Astrocyte of the cerebellum (primary cell): ENCODE measurements at regions not wholly inside any gene's neighbourhood (a gene's known extent, or its start where the extent isn't known, plus 50 kb on each side); places are given as distances from the start of the nearest gene placed in this dataset.

Experiments used
- DNase-seq: peaks from one replicate; pipeline ENCODE4 v3.0.0-alpha.2; 2011; ENCODE audit warnings: low read depth
- H3K4me3 ChIP-seq: 2 replicates; pipeline ENCODE4 v1.5.1; 2011; ENCODE audit warnings: mild to moderate bottlenecking, low read depth, low read length, moderate library complexity
- CTCF ChIP-seq: IDR thresholded peaks from 2 replicates; pipeline ENCODE4 v1.5.1; 2012; ENCODE audit warnings: low read length, low read depth, moderate library complexity, mild to moderate bottlenecking; ENCODE audit errors: missing control alignments
- in situ Hi-C: cut with HindIII; loops from 2 replicates; pipeline ENCODE4 v1.10.0; 2017; ENCODE audit warnings: low sequenced_read_pairs

- in situ Hi-C loops = no loop called here
- H3K4me3 ChIP-seq = no peak overlapping the region
- no peak for TF ChIP-seq CTCF
- DNase-seq = no peak
Observed at GRCh38 chr10:118145256-118145655, 98.5 kb upstream of the RAB11FIP2 start.

- H3K4me3 ChIP-seq = no peak overlapping the region
- in situ Hi-C loops = no loop called here
- no peak for TF ChIP-seq CTCF
- no peak for DNase-seq
Observed at GRCh38 chr10:118141471-118141870, 94.7 kb upstream of the RAB11FIP2 start.

- no peak for TF ChIP-seq CTCF
- DNase-seq = no peak
- in situ Hi-C loops = no loop called here
- no peak overlapping the region for H3K4me3 ChIP-seq
Observed at GRCh38 chr10:118139321-118139720, 92.6 kb upstream of the RAB11FIP2 start.

GRCh38 chr10:118128675-118129074 lies 81.9 kb upstream of the RAB11FIP2 start:
- TF ChIP-seq CTCF = no peak
- H3K4me3 ChIP-seq = no peak overlapping the region
- no peak for DNase-seq
- in situ Hi-C loops = no loop called here

GRCh38 chr10:118118716-118119115 lies 72.0 kb upstream of the RAB11FIP2 start:
- no peak for DNase-seq
- H3K4me3 ChIP-seq = no peak overlapping the region
- no peak for TF ChIP-seq CTCF
- in situ Hi-C loops = no loop called here

- DNase-seq = no peak
- TF ChIP-seq CTCF = no peak
- in situ Hi-C loops = no loop called here
- H3K4me3 ChIP-seq = no peak overlapping the region
Observed at GRCh38 chr10:118116715-118117449, 70.1 kb upstream of the RAB11FIP2 start.
